HG03457 (cell line): ENCODE measurements at regions not wholly inside any gene's neighbourhood (a gene's known extent, or its start where the extent isn't known, plus 50 kb on each side); places are given as distances from the start of the nearest gene placed in this dataset.

ENCODE experiments used
- ATAC-seq: cut with Tn5 transposase; IDR thresholded peaks from one replicate; pipeline ENCODE4 v1.9.1; 2021; ENCODE audit warnings: moderate number of reproducible peaks; ENCODE audit not compliant: unreplicated experiment

DNA sequence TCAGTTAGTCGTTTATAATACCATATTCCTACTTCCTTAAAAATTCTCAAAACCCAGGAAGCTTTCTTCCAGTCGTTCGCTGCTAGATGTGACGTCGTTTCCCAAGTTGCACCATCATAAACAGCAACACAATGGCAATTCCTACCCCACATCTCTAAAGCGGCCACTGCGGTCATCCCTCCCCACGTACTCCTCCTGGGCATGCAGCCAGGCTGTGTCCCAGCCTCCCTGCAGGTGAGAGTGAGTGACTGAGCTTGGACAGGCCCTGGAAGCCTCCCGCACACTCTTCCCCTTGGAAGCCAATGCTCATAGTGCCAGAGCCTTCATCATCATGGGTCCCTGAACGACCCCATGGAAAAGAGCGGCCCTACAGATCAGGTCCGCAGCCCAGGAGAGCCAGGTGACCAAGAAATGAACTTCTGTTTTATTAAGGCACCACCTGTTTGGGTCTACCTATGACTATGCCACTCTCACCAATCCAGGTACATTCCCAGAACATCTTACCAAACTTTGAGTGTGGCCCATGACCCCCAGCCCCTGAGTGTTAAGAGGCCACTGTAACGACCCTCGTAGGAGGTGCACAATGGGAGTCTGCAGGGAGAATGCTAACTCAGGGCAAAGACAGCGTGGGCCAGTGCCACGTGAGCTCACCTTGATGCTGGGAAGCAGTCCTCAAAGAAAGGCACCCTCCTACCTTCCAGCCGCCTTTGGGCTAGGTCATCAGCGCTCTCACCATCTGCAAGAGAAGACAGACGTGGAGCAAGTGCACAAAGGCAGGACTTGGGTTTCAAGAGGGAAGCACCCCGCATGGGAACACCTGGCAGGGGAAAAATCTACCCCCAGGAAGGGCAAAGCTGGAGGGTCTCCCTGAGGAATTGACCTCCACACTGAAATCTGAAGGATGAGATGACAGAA lies 74.7 kb upstream of the RAB6C start:
- no peak for ATAC-seq

DNA sequence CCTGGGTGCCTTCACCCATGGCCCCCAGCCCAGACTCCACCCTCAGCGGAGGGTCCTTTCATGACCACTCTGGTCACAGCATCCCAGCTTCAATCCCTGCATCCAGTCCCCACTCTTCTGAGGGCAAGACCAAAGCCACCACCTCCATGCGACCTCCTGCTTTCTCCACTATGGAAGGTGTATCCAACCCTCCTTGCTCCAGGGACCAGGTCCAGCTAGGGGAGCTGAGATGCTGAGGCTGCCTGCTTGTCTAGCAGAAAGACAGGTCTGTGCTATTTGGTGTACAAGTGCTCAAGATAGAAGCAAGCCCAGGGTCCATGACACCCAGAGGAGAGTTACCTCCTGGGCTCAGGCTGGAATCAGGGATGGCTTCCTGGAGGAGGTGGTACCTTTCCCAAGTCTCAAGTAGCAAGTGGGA lies 73.8 kb upstream of the RAB6C start:
- no peak for ATAC-seq

DNA sequence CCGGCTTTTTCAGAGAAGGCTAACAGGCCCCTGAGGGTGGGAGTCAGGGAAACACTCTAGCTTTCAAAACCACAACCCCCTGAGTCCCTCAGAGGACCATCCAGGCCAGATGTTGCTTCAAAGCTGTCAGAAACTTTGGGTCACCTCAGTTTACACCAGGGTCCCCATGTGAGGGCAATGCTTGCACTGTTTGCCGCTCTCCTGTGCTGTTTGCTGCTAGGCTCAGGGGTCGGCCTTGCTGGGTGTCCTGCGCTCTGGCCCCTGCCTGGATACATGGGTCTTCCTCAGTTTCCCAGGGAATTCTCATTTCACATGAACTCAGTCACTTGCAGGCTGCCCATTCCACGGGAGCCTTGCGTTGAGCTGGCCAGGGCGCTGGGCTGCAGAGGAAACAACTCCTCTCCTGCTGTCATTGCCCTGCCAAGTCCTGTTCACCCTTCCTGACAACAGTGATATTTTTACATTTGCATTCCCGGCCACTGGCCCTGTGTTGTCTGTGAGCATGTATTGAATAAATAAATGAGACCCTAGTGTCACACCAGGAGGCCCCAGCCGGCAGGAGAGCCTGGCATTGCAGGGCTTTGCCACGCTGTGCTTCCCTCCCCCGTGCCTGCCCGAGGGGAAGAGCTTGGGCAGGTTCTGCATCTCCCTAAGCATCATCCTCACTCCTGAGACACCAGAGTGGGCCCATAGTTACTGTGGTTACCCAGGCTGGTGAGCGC lies 73.2 kb upstream of the RAB6C start:
- no peak for ATAC-seq

DNA sequence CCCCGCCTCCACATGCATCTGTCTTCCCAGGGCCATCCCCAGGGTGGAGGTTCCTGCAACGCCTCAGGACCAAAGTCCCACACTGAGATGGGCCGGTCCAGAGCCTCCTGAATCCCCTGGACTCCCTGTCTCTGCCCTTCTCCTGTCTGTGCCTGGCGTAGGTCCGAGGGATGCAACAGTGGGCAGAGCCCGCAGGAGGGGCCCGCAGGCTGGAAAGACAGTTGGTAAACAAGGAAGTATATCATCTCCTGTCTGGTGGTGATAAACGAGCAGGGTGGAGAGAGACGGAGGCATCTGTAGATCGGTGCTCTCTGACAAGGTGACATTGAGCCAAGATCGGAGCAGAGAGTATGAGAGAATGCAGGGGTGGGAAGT lies 72.6 kb upstream of the RAB6C start:
- ATAC-seq: no peak

DNA sequence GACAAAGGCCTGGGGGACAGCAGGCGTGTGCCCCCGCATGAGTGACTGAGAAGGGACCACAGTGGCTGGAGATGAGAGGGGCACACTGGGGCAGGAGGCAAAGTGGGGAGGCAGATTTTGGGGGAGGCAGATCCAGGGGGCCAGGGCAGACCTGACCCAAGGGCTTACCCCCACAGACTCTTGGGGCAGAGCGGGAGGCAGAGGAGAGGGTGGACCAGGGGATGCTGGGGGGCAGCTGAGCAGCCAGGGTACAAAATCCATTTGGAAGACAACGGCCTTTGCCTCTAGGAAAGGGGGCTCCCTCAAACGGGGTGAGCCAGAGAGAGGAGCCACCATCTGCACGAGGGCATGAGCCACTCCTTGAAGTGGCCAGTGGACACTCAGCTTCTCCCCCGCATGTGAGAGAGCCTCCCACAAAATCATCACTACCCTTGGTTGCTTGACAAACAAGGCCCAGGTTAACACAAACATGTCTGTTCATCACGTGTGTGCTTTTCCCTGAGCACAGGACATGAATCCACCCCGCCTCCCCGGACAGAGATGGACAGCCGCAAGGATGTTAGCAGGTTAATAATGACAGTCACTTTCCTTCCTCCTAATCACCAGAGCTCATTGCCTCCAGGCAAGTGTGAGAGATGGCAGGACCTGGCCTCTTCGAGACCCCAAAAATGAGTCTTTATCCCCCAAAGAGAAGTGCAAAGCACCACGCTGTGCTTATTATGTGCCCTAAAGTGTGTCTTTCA lies 72.0 kb upstream of the RAB6C start:
- no peak for ATAC-seq

DNA sequence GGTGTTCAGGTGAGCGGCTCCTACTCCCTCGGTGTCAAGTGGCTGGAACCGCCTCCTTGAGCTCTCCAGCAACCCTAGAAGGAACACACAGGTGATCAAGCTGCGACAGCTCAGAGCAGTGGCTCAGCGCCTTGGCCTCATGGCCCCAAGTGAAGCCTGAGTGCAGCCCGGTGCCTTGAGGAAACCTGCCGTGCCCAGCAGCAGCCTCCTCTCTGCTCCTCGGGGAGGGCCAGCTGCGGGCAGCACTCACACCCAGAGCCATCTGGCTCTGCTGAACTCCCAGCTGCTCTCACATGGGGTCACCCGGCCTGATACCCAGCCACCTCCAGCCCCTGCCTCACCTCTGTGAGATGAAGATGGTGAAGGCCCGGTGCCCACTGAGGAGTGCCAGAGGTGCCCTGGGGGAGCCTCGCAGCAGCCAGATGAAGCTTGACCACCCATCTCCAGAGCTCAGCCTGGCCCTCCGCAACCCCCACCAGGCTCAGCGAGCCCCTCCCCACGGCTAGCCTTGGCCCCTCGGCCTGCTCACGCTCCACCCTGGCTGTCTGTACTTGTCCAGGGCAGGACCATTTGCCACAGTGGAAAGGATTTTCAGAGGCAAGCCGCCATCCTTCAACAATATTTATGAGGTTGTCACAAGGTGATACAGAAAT lies 70.6 kb upstream of the RAB6C start:
- no peak for ATAC-seq

DNA sequence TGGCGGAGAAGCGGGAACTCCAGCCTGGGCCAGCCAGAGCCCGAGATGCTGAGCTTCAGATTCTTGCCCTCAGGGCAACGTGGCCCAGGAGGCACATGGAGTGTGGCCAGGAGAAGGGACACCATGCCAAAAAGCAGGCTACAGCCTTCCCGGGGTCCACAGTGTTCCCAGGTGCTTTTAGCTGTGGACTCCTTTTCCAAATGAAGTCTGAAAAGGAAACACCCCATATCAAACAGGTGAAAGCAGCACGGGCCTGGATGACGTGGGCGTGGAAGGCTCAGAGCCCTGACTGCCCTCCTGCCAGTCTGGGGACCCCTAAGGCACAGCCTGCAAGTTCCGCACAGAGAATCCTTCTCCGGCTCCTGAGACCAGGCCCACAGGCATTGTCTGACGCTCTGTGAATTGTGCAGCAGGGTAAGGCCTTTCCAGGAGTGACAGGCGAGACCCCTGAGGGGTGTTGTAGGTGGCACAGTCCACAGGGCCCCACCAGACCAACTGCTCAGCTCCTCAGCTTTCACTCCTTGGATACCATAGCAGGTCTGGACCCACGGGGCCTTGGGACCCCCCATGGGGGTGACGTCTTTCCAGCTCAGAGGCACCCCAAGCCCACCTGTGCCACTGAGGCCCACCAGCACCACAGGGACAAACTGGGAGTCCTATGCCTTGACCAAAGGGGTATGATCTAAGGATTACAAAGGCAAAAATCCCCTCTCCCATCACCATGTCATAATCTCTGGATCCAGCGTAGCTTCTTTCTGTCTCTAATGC lies 69.6 kb upstream of the RAB6C start:
- no peak for ATAC-seq

DNA sequence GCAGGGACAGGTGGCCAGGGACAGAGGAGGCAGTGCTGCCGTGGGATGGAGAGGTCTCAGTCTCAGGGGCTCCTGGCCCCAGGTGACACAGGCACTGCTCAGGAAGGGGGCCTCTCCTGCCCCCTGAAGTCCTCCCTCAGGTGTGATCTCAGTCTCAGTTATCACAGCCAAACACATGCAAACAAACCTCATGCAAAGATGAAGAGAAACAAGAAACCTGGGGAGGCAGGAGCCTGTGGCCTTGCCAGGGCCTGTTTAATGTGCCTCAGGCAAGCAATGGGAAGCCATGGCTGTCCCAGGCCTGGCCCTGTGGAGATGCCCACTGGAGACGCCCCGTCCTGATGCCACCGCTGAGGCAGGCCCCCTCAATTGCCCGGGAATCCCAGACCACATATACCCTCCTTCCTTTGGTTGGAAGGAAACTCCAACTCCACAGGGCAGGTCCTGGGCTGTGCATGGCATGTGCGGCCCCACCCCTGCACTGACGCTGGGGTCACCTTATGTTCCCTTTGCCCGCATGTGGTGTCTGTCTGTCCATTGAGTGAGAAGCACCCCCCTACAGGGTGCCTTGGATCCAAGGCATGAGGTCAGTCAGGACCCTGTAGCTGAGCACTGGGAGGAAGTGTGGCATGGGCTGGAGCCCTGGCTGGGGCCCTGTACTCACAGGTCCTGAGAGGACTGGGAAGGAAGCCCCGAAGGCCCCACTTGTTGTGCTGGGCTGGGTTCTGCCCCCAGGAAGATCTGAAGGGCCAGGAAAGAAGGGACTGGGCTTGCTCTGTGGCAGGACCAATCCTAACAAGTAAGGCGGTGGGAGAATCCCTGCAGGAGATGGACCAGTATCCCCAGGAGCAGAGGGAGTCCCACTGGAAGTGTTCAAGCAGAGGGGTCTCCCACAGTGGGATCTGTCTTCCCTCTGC lies 68.8 kb upstream of the RAB6C start:
- ATAC-seq: no peak

DNA sequence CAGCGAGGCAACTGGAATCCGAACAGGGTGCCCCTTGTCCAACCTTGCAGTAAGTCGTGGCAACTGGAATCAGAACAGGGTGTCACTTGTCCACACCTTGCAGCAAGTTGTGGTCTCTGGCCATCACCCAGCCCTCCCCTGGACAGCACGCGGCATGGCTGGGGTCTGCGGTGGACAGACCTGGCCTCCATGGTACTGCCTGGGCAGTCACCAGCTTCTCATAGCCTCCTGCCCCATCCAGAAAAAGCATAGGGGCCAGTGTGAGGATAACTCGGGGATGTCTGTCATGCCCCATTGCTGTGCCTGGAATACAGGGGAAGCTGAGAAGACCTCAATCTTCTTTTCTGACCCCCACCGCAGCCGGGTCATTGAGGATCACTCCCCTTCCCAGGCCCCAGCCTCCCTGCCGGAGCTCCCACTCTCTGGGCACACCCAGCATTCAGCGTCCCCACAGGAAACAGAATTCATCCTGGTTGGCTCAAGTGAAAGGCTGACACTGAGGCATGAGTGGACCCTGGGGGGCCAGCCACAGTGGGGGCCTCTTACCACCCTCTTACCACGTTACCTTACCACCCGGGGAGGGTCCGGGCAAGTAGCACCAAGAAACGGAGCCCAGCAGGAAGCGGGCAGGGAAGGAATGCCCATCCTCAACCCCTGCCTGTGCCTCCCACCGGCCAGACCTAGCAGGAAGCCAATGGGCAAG lies 68.0 kb upstream of the RAB6C start:
- ATAC-seq: no peak

DNA sequence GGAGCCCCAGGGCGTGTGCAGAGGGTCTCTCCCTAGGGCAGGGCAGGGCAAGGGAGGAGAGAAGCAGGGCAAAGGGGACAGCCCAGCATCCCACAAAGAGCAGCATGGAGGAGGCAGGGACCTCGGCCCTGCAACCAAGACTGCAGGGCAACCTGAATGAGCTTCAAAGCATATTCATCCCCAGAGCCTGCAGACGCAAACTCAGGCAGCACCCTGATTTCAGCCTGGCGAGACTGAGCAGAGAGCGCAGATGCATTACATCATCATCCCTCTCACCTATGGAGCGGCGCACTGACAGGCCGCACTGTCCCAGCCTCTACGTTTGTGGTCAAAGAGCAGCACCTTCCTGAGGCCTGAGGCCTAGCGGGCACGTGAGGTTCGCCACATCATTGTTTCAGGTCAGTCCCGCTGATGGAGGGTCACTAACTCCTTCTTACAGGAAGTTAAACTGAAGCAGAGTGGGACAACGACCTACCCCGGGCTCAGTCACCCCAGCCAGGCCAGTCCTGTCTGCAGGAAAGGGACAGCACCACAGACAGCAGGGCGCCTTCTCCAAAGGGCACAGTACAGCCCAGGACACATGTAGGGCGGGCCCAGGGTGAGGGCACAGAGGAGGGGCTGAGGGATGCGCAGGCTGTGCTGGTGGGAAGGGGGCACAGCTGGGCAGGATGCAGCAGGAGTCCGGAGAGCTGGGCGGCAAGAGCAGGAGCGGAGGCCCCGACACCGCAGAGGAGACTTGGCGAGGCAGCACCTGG lies 67.2 kb upstream of the RAB6C start:
- no peak for ATAC-seq

DNA sequence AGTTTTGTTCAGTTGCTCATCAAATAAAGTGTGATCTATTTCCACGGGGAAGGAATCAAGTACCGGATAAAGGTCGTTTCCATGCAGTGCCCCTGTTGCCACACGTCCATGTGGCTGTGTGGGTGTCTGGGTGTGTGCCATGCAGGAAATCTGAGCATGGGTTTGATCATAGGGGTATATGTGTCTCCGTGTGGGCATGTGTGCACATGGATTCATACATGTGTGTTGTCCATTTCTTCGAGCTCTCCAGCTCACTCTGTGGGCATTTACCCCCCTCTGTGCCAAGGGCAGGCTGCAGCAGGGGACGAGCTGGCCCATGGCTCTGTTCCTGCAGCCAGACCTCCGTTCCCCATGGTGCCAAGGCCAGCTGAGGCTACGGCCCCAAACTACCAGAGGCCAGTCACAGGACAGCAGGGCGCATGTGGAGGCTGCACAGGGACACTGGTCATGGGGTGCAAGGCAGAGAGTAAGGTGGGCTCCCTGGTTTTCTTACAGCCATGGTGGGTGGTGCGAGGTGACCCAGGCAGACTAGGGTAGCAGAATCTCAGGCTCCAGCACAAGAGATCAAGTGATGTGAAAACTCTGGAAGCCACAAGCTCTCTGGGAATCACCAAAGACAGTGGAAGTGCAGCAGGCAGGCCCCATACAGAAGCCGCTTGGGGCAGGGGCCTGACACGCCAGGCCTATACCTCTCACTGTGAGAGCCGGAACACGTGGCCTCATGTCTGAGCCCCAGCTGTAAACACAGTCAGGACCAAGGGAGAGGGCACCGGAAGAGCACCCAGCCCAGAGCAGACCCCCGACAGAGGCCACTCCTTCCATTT lies 66.4 kb upstream of the RAB6C start:
- no peak for ATAC-seq

DNA sequence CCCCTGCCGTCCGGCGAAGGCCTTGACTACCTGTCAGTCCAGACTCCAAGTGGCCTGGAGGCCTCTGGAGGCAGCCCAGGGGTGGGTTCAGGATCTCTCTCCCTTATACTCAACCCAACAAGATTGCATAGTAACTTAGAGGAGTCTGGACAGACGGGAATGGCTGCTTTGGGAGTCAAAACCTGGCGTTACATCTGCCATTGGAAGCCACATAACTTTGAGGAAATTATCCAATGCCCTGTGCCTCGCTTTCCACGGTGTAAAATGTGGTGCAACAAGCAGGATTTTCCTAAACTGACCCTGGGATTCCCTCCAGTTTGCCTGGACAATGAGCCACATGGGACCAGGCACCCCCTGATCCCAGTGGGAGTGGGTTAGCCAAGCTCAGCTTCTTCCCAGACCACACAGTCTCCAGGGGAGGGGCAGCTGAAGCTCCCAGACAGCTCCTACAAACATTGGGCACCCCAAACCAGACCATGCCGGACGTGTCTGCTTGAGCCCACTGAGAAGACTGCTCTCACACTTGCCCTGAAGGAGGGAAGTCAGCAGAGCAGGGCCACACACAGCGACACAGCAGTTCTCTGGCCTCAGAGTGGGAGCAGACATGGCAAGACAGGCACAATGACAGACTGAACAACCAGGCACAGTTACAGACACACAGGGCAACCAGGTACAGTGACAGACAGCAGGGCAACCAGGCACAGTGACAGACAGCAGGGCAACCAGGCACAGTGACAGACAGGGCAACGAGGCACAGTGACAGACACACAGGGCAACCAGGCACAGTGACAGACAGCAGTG lies 65.6 kb upstream of the RAB6C start:
- no peak for ATAC-seq

DNA sequence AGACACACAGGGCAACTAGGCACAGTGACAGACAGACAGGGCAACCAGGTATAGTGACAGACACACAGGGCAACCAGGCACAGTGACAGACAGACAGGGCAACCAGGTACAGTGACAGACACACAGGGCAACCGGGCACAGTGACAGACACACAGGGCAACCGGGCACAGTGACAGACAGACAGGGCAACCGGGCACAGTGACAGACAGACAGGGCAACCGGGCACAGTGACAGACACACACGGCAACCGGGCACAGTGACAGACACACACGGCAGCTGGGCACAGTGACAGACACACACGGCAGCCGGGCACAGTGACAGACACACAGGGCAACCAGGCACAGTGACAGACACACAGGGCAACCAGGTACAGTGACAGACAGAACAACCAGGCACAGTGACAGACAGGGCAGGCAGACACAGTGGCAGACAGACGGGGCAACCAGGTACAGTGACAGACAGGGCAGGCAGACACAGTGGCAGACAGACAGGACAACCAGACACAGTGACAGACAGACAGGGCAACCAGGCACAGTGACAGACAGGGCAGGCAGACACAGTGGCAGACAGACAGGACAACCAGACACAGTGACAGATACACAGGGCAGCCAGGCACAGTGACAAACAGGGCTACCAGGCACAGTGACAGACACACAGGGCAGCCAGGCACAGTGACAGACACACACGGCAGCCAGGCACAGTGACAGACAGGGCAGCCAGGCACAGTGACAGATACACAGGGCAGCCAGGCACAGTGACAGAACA lies 64.7 kb upstream of the RAB6C start:
- no peak for ATAC-seq

DNA sequence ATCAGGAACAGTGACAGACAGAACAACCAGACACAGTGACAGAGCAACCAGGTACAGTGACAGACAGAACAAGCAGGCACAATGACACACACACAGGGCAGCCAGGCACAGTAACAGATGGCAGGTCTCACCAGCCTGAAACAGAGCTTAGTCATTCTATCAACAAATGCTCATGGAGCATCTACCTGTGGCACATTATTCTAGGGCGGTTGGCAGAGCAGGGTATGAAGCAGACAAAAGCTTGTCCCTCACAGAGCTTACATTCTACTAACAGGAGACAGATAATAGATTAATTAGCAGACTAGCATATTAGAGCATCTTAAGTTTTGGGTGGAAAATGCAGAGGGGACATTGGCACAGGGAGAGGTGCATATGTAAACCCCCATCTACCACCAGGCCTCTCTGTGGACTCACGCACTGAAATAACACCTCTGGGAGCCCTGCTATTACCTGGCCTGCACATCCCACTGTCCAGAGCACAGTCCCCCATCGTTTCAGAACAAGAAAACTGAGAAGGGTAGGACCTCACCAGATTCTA lies 64.1 kb upstream of the RAB6C start:
- no peak for ATAC-seq

DNA sequence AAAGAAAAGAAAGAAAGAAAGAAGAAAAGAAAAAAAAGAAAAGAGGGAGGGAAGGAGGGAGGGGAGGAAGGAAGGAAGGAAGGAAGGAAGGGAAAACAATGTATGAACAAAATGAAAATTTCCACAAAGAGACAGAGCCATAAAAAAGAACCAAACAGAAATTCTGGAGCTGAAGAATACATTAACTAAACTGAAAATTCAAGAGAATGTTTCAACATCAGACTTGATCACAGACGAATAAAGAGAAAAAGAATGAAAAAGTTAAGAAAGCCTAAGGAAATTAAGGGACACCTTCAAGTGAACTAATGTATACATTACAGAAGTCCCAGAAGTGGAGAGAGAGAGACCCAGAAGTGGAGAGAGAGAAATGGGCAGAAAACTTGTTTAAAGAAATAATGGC lies 60.9 kb upstream of the RAB6C start:
- ATAC-seq: no peak
